ENCODE measurements at regions not wholly inside any gene's neighbourhood (a gene's known extent, or its start where the extent isn't known, plus 50 kb on each side); places are given as distances from the start of the nearest gene placed in this dataset.
"Not testable (repeated sequence)": the region's sequence is repeated elsewhere in the genome, so short reads cannot be mapped to it uniquely, and the experiment has no call there.

GRCh38 chr1:223991297-223991857 is 122.5 kb upstream of the FBXO28 start:
- H3K27ac Mint-ChIP-seq = peak overlapping the region; percentile 56
- H3K36me3 Mint-ChIP-seq (ENCODE audit: low read depth); H3K4me1 Mint-ChIP-seq; H3K27me3 Mint-ChIP-seq; H3K9me3 Mint-ChIP-seq; H3K4me3 Mint-ChIP-seq: not testable (repeated sequence)
- peak; percentile 58 for DNase-seq
- intact Hi-C loops (cut with micrococcal nuclease) = loop anchor here (5.0 to 10.0 kb wide), 4 partner anchors 159 to 443 kb away; partner anchors contain the start of genes NVL and WDR26

GRCh38 chr1:223961985-223962384 is 116.2 kb upstream of the TP53BP2 start:
- H3K4me3 Mint-ChIP-seq; intact Hi-C loops (cut with micrococcal nuclease); DNase-seq; H3K9me3 Mint-ChIP-seq; H3K4me1 Mint-ChIP-seq; H3K27ac Mint-ChIP-seq; H3K27me3 Mint-ChIP-seq; H3K36me3 Mint-ChIP-seq (ENCODE audit: low read depth): not testable (repeated sequence)

- intact Hi-C loops (cut with micrococcal nuclease); H3K4me1 Mint-ChIP-seq; H3K9me3 Mint-ChIP-seq; H3K27me3 Mint-ChIP-seq; H3K36me3 Mint-ChIP-seq (ENCODE audit: low read depth); H3K27ac Mint-ChIP-seq; H3K4me3 Mint-ChIP-seq; DNase-seq: not testable (repeated sequence)
Observed at GRCh38 chr1:223952801-223953200, 107.1 kb upstream of the TP53BP2 start.

- H3K4me3 Mint-ChIP-seq; H3K36me3 Mint-ChIP-seq (ENCODE audit: low read depth); intact Hi-C loops (cut with micrococcal nuclease); H3K4me1 Mint-ChIP-seq; DNase-seq; H3K27me3 Mint-ChIP-seq; H3K9me3 Mint-ChIP-seq; H3K27ac Mint-ChIP-seq: not testable (repeated sequence)
Observed at GRCh38 chr1:223951551-223951950, 105.8 kb upstream of the TP53BP2 start.

GRCh38 chr1:223949944-223950343 is 104.2 kb upstream of the TP53BP2 start:
- H3K9me3 Mint-ChIP-seq; intact Hi-C loops (cut with micrococcal nuclease); H3K4me3 Mint-ChIP-seq; H3K27me3 Mint-ChIP-seq; DNase-seq; H3K27ac Mint-ChIP-seq; H3K36me3 Mint-ChIP-seq (ENCODE audit: low read depth); H3K4me1 Mint-ChIP-seq: not testable (repeated sequence)

- H3K4me1 Mint-ChIP-seq; intact Hi-C loops (cut with micrococcal nuclease); H3K27ac Mint-ChIP-seq; H3K9me3 Mint-ChIP-seq; H3K27me3 Mint-ChIP-seq; H3K36me3 Mint-ChIP-seq (ENCODE audit: low read depth); DNase-seq; H3K4me3 Mint-ChIP-seq: not testable (repeated sequence)
Observed at GRCh38 chr1:223948041-223948440, 102.3 kb upstream of the TP53BP2 start.

- DNase-seq; H3K9me3 Mint-ChIP-seq; H3K27ac Mint-ChIP-seq; H3K4me1 Mint-ChIP-seq; H3K36me3 Mint-ChIP-seq (ENCODE audit: low read depth); intact Hi-C loops (cut with micrococcal nuclease); H3K4me3 Mint-ChIP-seq; H3K27me3 Mint-ChIP-seq: not testable (repeated sequence)
Observed at GRCh38 chr1:223936592-223936991, 90.8 kb upstream of the TP53BP2 start.

- H3K4me1 Mint-ChIP-seq; H3K27me3 Mint-ChIP-seq; H3K9me3 Mint-ChIP-seq; H3K27ac Mint-ChIP-seq; DNase-seq; H3K4me3 Mint-ChIP-seq; H3K36me3 Mint-ChIP-seq (ENCODE audit: low read depth); intact Hi-C loops (cut with micrococcal nuclease): not testable (repeated sequence)
Observed at GRCh38 chr1:223931476-223931875, 85.7 kb upstream of the TP53BP2 start.

- H3K4me1 Mint-ChIP-seq; H3K4me3 Mint-ChIP-seq; H3K9me3 Mint-ChIP-seq; DNase-seq; intact Hi-C loops (cut with micrococcal nuclease); H3K36me3 Mint-ChIP-seq (ENCODE audit: low read depth); H3K27ac Mint-ChIP-seq; H3K27me3 Mint-ChIP-seq: not testable (repeated sequence)
Observed at GRCh38 chr1:223920805-223921204, 75.1 kb upstream of the TP53BP2 start.

- H3K9me3 Mint-ChIP-seq; intact Hi-C loops (cut with micrococcal nuclease); H3K27me3 Mint-ChIP-seq; H3K36me3 Mint-ChIP-seq (ENCODE audit: low read depth); H3K4me3 Mint-ChIP-seq; H3K4me1 Mint-ChIP-seq; H3K27ac Mint-ChIP-seq: not testable (repeated sequence)
- DNase-seq = peak; percentile 28
Observed at GRCh38 chr1:223915476-223915875, 69.7 kb upstream of the TP53BP2 start.

- H3K9me3 Mint-ChIP-seq; H3K4me1 Mint-ChIP-seq; H3K36me3 Mint-ChIP-seq (ENCODE audit: low read depth); H3K27me3 Mint-ChIP-seq; H3K4me3 Mint-ChIP-seq; intact Hi-C loops (cut with micrococcal nuclease); H3K27ac Mint-ChIP-seq: not testable (repeated sequence)
- peak; percentile 23 for DNase-seq
Observed at GRCh38 chr1:223913715-223914114, 68.0 kb upstream of the TP53BP2 start.

- H3K27me3 Mint-ChIP-seq; H3K9me3 Mint-ChIP-seq; H3K27ac Mint-ChIP-seq; H3K4me1 Mint-ChIP-seq; H3K4me3 Mint-ChIP-seq; H3K36me3 Mint-ChIP-seq (ENCODE audit: low read depth); intact Hi-C loops (cut with micrococcal nuclease): not testable (repeated sequence)
- peak; percentile 73 for DNase-seq
Observed at GRCh38 chr1:223907943-223908587, 62.3 kb upstream of the TP53BP2 start.

- intact Hi-C loops (cut with micrococcal nuclease); H3K4me3 Mint-ChIP-seq; H3K27ac Mint-ChIP-seq; DNase-seq; H3K27me3 Mint-ChIP-seq; H3K9me3 Mint-ChIP-seq; H3K36me3 Mint-ChIP-seq (ENCODE audit: low read depth); H3K4me1 Mint-ChIP-seq: not testable (repeated sequence)
Observed at GRCh38 chr1:223903221-223903620, 57.5 kb upstream of the TP53BP2 start.

GRCh38 chr1:223899775-223900174 is 54.0 kb upstream of the TP53BP2 start:
- DNase-seq; H3K4me3 Mint-ChIP-seq; H3K27me3 Mint-ChIP-seq; H3K27ac Mint-ChIP-seq; H3K4me1 Mint-ChIP-seq; intact Hi-C loops (cut with micrococcal nuclease); H3K9me3 Mint-ChIP-seq; H3K36me3 Mint-ChIP-seq (ENCODE audit: low read depth): not testable (repeated sequence)

GRCh38 chr1:223897097-223897496 is 51.4 kb upstream of the TP53BP2 start:
- H3K9me3 Mint-ChIP-seq; H3K36me3 Mint-ChIP-seq (ENCODE audit: low read depth); DNase-seq; intact Hi-C loops (cut with micrococcal nuclease); H3K27ac Mint-ChIP-seq; H3K4me3 Mint-ChIP-seq; H3K4me1 Mint-ChIP-seq; H3K27me3 Mint-ChIP-seq: not testable (repeated sequence)
